Astrocyte of the cerebellum (primary cell): ENCODE measurements at regions not wholly inside any gene's neighbourhood (a gene's known extent, or its start where the extent isn't known, plus 50 kb on each side); places are given as distances from the start of the nearest gene placed in this dataset.

Experiments used
- DNase-seq: peaks from one replicate; pipeline ENCODE4 v3.0.0-alpha.2; 2011; ENCODE audit warnings: low read depth
- H3K4me3 ChIP-seq: 2 replicates; pipeline ENCODE4 v1.5.1; 2011; ENCODE audit warnings: mild to moderate bottlenecking, low read depth, low read length, moderate library complexity
- CTCF ChIP-seq: IDR thresholded peaks from 2 replicates; pipeline ENCODE4 v1.5.1; 2012; ENCODE audit warnings: low read length, low read depth, moderate library complexity, mild to moderate bottlenecking; ENCODE audit errors: missing control alignments
- in situ Hi-C: cut with HindIII; loops from 2 replicates; pipeline ENCODE4 v1.10.0; 2017; ENCODE audit warnings: low sequenced_read_pairs

GRCh38 chr6:133623621-133624020, 265.3 kb upstream of the TCF21 start:
- in situ Hi-C loops = no loop called here
- H3K4me3 ChIP-seq = no peak overlapping the region
- DNase-seq = no peak
- no peak for TF ChIP-seq CTCF

- DNase-seq = no peak
- in situ Hi-C loops = no loop called here
- no peak overlapping the region for H3K4me3 ChIP-seq
- no peak for TF ChIP-seq CTCF
These were observed 262.7 kb upstream of the TCF21 start for GRCh38 chr6:133626096-133626666.

- no peak for TF ChIP-seq CTCF
- in situ Hi-C loops = no loop called here
- DNase-seq = no peak
- no peak overlapping the region for H3K4me3 ChIP-seq
These were observed 258.9 kb upstream of the TCF21 start for GRCh38 chr6:133629970-133630369.

GRCh38 chr6:133630651-133631050, 258.3 kb upstream of the TCF21 start:
- in situ Hi-C loops = no loop called here
- DNase-seq = peak; percentile 53
- TF ChIP-seq CTCF = no peak
- H3K4me3 ChIP-seq = no peak overlapping the region

GRCh38 chr6:133631421-133631820, 257.5 kb upstream of the TCF21 start:
- TF ChIP-seq CTCF = peak; percentile 44
- in situ Hi-C loops = no loop called here
- no peak for DNase-seq
- H3K4me3 ChIP-seq = no peak overlapping the region

GRCh38 chr6:133632206-133632605, 256.7 kb upstream of the TCF21 start:
- in situ Hi-C loops = no loop called here
- DNase-seq = no peak
- H3K4me3 ChIP-seq = no peak overlapping the region
- no peak for TF ChIP-seq CTCF

- H3K4me3 ChIP-seq = no peak overlapping the region
- in situ Hi-C loops = no loop called here
- DNase-seq = no peak
- TF ChIP-seq CTCF = no peak
These were observed 256.0 kb upstream of the TCF21 start for GRCh38 chr6:133632906-133633305.
